Skeletal muscle satellite cell (primary cell): ENCODE measurements at regions not wholly inside any gene's neighbourhood (a gene's known extent, or its start where the extent isn't known, plus 50 kb on each side); places are given as distances from the start of the nearest gene placed in this dataset.

Experiments
- H3K27me3 ChIP-seq: 2 replicates; pipeline ENCODE4 v1.7.0; 2013; ENCODE audit warnings: low read length; ENCODE audit not compliant: control insufficient read depth, insufficient read depth
- H3K36me3 ChIP-seq: 2 replicates; pipeline ENCODE4 v1.7.0; 2013; ENCODE audit warnings: mild to moderate bottlenecking, control low read depth, low read length; ENCODE audit not compliant: insufficient read depth
- H3K4me1 ChIP-seq: 2 replicates; pipeline ENCODE4 v1.7.0; 2013; ENCODE audit warnings: low read length; ENCODE audit not compliant: control insufficient read depth, insufficient read depth
- H3K4me2 ChIP-seq: 2 replicates; pipeline ENCODE4 v1.7.0; 2013; ENCODE audit warnings: mild to moderate bottlenecking, low read length
- H3K4me3 ChIP-seq: 2 replicates; pipeline ENCODE4 v1.7.0; 2013; ENCODE audit warnings: low read length
- H3K9ac ChIP-seq: 2 replicates; pipeline ENCODE4 v1.7.0; 2013; ENCODE audit warnings: mild to moderate bottlenecking, low read depth, low read length, moderate library complexity
- H3K9me3 ChIP-seq: replicated peaks from 2 replicates; pipeline ENCODE4 v1.7.0; 2013; ENCODE audit warnings: mild to moderate bottlenecking, control low read depth, low read length

DNA sequence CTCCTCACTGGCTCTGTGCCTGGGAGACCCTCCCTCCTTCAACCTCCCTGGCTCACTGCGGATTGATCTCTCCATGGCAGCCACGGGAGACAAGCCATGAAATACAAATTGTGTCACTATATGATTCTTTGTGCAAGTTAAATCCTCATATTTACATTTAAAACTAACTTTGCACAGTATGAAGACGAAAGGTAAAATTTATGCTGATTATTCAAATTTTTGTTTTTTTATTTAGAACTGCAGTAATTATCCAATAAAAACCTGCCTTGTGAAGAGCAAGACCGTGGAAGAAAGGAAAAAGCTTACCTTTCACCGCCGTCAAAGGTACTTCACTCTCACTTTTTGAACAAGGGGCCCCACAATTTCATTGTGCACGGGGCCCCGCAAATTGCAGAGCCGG is 436.9 kb downstream of the EIPR1 start:
- H3K36me3 ChIP-seq, result no peaks in the 10 kb centered on the region
- H3K4me2 ChIP-seq, result no peak overlapping the region
- no peaks in the 10 kb centered on the region for H3K27me3 ChIP-seq
- no peak overlapping the region for H3K4me3 ChIP-seq
- H3K9me3 ChIP-seq, result no peaks in the 10 kb centered on the region
- H3K9ac ChIP-seq, result no peak overlapping the region
- H3K4me1 ChIP-seq, result no peaks in the 10 kb centered on the region

DNA sequence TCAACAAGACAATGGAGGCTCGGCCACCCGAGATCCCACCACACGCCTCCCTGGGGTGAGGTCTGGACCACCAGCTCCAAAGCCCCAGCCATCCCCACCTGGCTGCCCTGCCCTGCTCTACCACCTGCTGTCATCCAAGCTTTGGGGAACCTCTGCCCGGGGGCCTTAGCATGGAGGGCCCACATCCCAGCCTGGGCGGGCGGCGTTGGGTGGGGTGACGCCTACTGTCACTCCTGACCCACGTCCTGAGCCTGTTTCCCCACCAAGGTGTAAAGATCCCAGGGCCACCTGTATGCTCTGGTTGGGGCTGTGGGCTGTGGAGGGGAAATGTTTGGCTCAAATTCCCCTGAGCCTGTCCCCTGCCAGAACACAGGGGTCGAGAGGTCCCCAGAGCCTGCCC is 437.6 kb downstream of the EIPR1 start:
- no peak overlapping the region for H3K9ac ChIP-seq

DNA sequence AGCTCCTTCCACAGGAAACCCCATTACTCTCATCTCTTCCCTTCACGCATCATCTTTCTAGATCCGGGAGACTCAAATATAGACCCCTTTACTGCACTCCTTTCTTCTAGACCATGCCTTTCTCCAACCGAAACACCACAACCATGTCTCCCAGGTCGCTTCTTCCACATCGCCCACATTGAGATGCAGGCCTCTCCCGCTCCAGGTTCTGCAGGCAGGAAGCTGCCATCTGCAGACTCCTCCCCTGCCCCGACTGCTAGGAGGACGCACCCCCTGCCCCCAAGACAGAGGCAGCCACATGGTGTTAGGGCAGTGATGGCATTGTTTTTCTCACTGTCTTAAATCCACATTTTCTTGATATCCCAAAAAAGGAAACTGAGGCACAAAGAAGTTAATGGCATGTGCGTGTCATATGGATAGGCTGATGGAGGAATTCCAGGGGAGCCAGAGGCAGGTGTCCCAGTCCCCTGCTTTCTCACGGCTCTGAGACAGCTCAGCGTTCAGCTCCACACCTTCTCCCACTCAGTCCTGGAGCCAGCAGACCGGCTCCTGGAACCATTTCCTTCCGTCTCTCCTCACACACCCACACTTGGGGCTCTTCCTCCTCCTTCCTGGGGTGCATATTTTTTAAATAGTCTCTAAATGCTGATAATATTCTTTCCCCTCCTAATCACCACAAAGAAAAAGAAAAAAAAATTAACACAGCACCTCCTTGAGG is 438.4 kb downstream of the EIPR1 start:
- Histone ChIP-seq H3K9me3 (peaks cover 1% of the 10 kb centered on the region), H3K27me3 (no peaks in the 10 kb centered on the region), H3K4me1 (no peaks in the 10 kb centered on the region)

More for the DNA sequence above, 437.6 kb downstream of the EIPR1 start:
- Histone ChIP-seq H3K36me3 (no peaks in the 10 kb centered on the region), H3K4me1 (no peaks in the 10 kb centered on the region), H3K4me2 (no peak overlapping the region), H3K4me3 (no peak overlapping the region), H3K27me3 (no peaks in the 10 kb centered on the region), H3K9me3 (no peaks in the 10 kb centered on the region)

DNA sequence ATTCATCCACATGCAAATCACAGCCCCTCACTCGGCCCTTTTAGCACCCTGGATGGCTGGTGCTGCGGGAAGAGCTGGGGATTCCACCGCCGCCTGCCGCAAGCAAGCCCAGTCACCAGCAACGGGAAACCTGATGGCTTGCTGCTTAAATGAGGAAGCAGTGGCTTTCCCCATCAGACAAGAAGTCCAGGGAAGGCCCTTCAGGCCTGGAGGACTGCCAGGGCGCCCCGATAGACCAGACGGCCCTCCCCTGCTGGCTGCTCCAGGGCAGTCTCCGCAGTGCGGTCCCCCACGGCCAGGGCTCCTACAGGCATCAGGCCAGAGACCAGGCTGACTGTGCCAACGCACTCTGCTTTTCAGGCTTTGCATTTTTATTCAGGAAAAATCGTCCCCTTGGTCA is 439.1 kb downstream of the EIPR1 start:
- no peak overlapping the region for H3K4me2 ChIP-seq
- no peaks in the 10 kb centered on the region for H3K27me3 ChIP-seq
- H3K36me3 ChIP-seq, result no peaks in the 10 kb centered on the region
- H3K4me1 ChIP-seq, result no peaks in the 10 kb centered on the region
- H3K9me3 ChIP-seq, result peaks cover 6% of the 10 kb centered on the region
- no peak overlapping the region for H3K4me3 ChIP-seq
- H3K9ac ChIP-seq, result no peak overlapping the region

More for the DNA sequence above, 438.4 kb downstream of the EIPR1 start:
- H3K36me3 ChIP-seq, result no peaks in the 10 kb centered on the region
- no peak overlapping the region for H3K9ac ChIP-seq
- no peak overlapping the region for H3K4me2 ChIP-seq
- no peak overlapping the region for H3K4me3 ChIP-seq

DNA sequence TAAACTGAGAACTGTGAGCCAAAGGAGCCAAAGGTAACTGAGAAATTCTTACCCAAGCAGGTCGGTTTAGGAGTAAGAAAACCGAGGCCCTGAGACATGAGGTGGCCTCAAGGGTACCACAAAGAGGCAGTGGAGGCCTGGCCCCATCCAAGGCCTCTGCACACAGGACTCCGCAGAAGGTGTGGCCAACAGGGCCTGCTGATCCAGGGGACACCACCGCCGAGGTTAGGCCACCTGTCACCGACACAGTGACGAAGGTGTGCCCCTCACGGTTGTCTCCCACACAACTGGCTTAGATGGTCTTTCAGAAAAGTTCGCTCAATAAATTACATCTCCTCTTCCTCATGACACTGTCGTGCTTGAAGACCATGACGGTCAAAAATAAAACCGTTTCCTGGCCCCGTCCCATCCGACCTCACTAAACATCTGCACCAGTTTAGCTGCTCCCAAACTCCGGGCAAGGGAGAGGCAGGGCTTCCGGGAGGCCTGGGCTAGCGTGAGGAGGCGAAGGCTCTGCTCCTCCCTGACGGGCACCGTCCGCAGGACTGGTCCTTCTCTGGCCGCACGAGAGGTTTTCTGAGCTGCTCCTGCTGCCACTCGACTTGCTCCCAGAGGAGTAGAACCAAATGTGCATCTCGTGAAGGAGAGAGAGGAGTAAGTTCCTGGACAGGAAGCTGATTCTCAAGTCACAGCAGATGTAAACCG is 442.0 kb downstream of the EIPR1 start:
- Histone ChIP-seq H3K36me3 (no peaks in the 10 kb centered on the region), H3K4me2 (no peak overlapping the region), H3K9me3 (peaks cover 13% of the 10 kb centered on the region), H3K4me1 (no peaks in the 10 kb centered on the region), H3K4me3 (no peak overlapping the region), H3K27me3 (no peaks in the 10 kb centered on the region), H3K9ac (no peak overlapping the region)

DNA sequence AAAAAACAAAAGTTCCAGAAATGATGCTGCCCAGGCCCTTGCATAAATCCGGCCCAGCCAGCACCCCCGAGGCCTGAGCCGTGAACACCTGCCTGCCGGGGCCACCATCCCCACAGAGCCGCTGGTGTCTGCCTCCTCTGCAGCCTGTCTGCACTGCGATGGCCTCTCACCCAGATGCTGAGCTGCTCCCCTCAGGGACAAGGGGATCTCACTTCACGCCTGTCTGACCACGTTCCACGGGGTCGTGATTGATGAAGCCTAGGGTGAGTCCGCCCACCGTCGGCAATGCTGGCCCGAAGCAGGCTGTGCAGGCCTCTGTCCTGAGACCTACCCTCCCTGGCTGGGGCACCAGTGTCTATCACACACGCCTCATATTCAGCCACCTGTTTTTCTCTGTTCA is 444.2 kb downstream of the EIPR1 start:
- H3K36me3 ChIP-seq, result no peaks in the 10 kb centered on the region
- H3K4me2 ChIP-seq, result no peak overlapping the region
- no peaks in the 10 kb centered on the region for H3K27me3 ChIP-seq
- no peak overlapping the region for H3K9ac ChIP-seq
- no peak overlapping the region for H3K4me3 ChIP-seq
- H3K4me1 ChIP-seq, result no peaks in the 10 kb centered on the region
- H3K9me3 ChIP-seq, result peaks cover 18% of the 10 kb centered on the region

DNA sequence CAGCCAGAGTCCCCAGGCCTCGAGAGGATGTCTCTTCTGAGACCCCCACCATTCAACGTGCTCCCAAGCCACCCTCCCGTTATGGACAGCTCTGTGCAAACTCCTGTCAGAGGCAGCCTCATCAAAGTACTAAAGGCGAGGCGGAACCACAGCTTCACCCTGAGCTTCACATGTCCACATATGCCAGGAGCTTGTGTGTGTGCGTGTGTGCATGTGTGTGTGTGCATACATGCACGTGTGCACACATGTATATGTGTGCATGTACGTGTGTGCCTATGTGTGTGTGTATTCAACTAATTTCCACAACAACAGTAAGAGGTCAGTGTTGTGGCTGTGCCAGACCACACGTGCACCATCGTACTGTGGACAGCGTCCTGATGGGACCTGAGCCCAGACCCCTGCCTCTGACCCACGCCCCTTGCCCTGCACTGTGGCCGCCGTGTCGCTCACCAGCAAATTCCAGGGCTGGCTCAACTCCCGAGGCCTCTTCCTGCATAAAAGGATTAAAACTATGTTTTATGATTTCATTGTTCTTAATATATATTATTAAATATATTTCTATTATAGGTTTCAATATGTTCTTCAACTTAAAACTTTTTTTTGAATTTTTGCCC is 444.8 kb downstream of the EIPR1 start:
- Histone ChIP-seq H3K4me2 (no peak overlapping the region), H3K36me3 (no peaks in the 10 kb centered on the region), H3K4me1 (no peaks in the 10 kb centered on the region), H3K27me3 (no peaks in the 10 kb centered on the region), H3K9me3 (peaks cover 18% of the 10 kb centered on the region), H3K9ac (no peak overlapping the region), H3K4me3 (no peak overlapping the region)

DNA sequence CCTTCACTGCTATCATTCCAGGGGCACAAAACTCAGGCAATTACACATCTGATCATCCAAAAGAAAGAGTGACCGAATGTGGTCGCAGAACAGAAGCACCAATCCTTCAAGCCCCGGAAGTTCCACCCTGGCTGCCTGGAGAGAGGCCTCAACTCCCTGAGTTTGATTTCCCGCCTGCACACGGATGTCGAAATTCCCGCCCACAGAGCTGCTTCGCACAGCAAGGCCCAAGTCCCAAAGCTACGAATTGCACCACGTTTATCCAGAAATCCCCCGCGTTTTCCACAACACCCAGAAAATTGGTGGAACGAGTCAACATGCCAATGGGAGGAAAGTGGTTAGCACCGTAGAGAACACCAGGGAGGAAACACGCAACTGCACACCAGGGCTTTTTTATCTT is 445.4 kb downstream of the EIPR1 start:
- peaks cover 18% of the 10 kb centered on the region for H3K9me3 ChIP-seq

DNA sequence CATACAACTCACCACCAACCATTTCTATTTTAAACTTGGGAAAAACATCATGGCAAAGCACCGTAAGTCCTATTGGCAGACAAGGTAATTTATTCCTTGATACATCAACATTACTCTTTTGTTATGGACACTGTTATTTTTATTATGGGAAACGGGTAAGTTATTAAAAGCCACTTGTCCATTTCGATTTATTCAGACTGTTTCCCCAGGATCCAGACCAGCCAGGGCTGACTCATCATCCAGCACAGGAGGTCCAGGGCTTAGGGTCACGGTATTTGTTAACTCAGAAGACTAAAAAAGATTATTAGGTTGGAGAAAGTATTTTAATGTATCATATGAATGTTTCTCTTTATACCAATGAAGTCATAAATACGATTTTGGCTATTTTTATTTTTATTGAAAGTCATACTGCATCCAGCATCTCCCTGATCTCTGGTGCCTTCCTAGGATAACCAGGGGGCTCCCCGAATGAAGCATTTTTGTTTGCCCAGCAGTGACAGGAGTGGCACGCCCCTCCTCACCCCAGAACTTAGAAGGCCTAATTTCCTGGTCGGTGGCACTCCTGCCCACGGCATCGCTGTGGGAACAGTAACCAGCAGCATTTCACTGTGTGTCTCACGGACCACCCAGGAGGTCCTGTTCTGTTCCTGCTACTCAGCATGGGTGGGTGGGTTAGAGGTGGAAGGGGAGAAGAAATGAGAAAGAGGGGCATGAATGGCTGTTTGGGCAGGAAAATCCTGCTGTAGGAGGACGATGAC is 446.1 kb downstream of the EIPR1 start:
- no peaks in the 10 kb centered on the region for H3K27me3 ChIP-seq
- peaks cover 18% of the 10 kb centered on the region for H3K9me3 ChIP-seq
- no peak overlapping the region for H3K9ac ChIP-seq
- no peaks in the 10 kb centered on the region for H3K4me1 ChIP-seq
- no peak overlapping the region for H3K4me2 ChIP-seq
- no peak overlapping the region for H3K4me3 ChIP-seq
- H3K36me3 ChIP-seq, result no peaks in the 10 kb centered on the region

More for the DNA sequence above, 445.4 kb downstream of the EIPR1 start:
- Histone ChIP-seq H3K4me1 (no peaks in the 10 kb centered on the region), H3K9ac (no peak overlapping the region), H3K4me2 (no peak overlapping the region), H3K36me3 (no peaks in the 10 kb centered on the region), H3K4me3 (no peak overlapping the region), H3K27me3 (no peaks in the 10 kb centered on the region)

DNA sequence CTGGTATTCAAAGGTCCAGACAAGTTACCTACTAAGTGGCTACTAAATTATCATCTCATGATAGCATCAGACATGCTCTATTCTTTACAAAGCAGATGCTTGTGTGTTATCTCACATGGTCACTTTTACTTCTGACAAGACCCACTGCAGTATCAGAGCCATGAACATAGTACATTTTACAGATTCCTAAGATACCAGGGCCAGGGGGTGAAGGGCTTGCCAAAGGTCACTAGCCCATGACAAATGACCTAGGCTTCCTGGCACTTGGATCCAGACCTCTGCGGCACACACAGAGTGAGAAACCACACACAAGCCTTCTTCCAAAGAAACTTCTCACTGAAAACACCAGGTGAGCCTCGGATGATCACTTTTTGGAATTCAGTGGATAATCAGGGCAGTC is 446.8 kb downstream of the EIPR1 start:
- H3K9me3 ChIP-seq, result peaks cover 18% of the 10 kb centered on the region
- no peaks in the 10 kb centered on the region for H3K27me3 ChIP-seq
- H3K4me3 ChIP-seq, result no peak overlapping the region
- no peak overlapping the region for H3K9ac ChIP-seq
- H3K36me3 ChIP-seq, result no peaks in the 10 kb centered on the region
- H3K4me1 ChIP-seq, result no peaks in the 10 kb centered on the region
- H3K4me2 ChIP-seq, result no peak overlapping the region

DNA sequence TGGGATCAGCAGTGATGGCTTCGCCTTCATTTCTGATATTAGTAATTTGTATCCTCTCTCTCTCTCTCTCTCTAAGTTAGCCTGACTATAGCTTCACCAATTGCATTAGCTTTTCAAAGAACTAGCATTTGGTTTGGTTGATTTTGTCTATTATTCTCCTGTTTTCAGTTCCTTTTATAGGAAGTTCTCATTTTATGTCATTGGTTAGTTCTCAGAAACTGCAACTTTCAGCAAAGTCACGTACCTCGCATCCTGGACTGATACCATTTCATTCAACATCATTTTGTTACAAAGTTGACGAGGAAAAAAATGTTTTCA is 450.8 kb downstream of the EIPR1 start:
- no peaks in the 10 kb centered on the region for H3K36me3 ChIP-seq
- H3K4me3 ChIP-seq, result no peak overlapping the region
- no peaks in the 10 kb centered on the region for H3K4me1 ChIP-seq
- H3K9ac ChIP-seq, result no peak overlapping the region
- peaks cover 7% of the 10 kb centered on the region for H3K9me3 ChIP-seq
- no peaks in the 10 kb centered on the region for H3K27me3 ChIP-seq
- no peak overlapping the region for H3K4me2 ChIP-seq
